T-cell (primary cell): ENCODE measurements at regions not wholly inside any gene's neighbourhood (a gene's known extent, or its start where the extent isn't known, plus 50 kb on each side); places are given as distances from the start of the nearest gene placed in this dataset.
"Not testable (repeated sequence)": the region's sequence is repeated elsewhere in the genome, so short reads cannot be mapped to it uniquely, and the experiment has no call there.

ENCODE experiments used
- ATAC-seq, 4 experiments: fragments of 200-7000 bp in 3 of 4; fragments of 150-1000 bp in 1 of 4; cut with Tn5 transposase; replicated peaks in 1 of 4; 1 replicate in 3 of 4; 2 replicates in 1 of 4; pipeline ENCODE4 v1.10.0; 2021; ENCODE audit warnings: moderate library complexity in 3 of 4, mild to moderate bottlenecking in 2 of 4, moderate number of reproducible peaks in 1 of 4
- CTCF ChIA-PET, 2 donors: fragments of 300-600 bp; sonication (Branson Sonifier 250); formaldehyde crosslinking; loops; one replicate each; lab custom pipeline; 2022; ENCODE audit warnings: antibody characterized with exemption in 2 of 2; lab: Charles Lee
- POLR2A ChIA-PET, 2 donors: fragments of 300-600 bp; sonication (Branson Sonifier 250); formaldehyde crosslinking; loops; one replicate each; lab custom pipeline; 2022; ENCODE audit warnings: antibody characterized with exemption in 2 of 2; lab: Charles Lee
- DNase-seq, 35 experiments: peaks; one replicate each; pipeline versions ENCODE4 v3.0.0 to v3.0.0-alpha.2; 2013 to 2023
- H3K27ac ChIP-seq: one replicate; pipeline ENCODE4 v1.5.1; 2013; ENCODE audit warnings: low read length
- H3K27me3 ChIP-seq, 2 experiments: replicated peaks in 1 of 2; 1 replicate in 1 of 2; 2 replicates in 1 of 2; pipeline versions ENCODE4 v1.6.1 to v1.7.0; 2013; ENCODE audit warnings: low read length in 1 of 2, mixed read lengths in 1 of 2; ENCODE audit not compliant: control insufficient read depth in 2 of 2, insufficient read depth in 2 of 2; ENCODE audit errors: extremely low read depth in 1 of 2
- H3K36me3 ChIP-seq, 2 donors: 1 replicate in 1 of 2; 2 replicates in 1 of 2; pipeline versions ENCODE4 v1.6.1 to v1.7.0; 2013; ENCODE audit warnings: low read length in 1 of 2; ENCODE audit not compliant: control insufficient read depth in 2 of 2, insufficient read depth in 1 of 2; ENCODE audit errors: extremely low read depth in 1 of 2
- H3K4me1 ChIP-seq, 2 experiments: 1 replicate in 1 of 2; 2 replicates in 1 of 2; pipeline versions ENCODE4 v1.6.1 to v1.7.0; 2013; ENCODE audit warnings: low read length in 2 of 2, mixed read lengths in 1 of 2; ENCODE audit not compliant: insufficient read depth in 2 of 2, control insufficient read depth in 1 of 2; ENCODE audit errors: extremely low read depth in 1 of 2
- H3K4me3 ChIP-seq, 2 donors: 1 replicate in 1 of 2; 2 replicates in 1 of 2; pipeline versions ENCODE4 v1.5.1 to v1.7.0; 2013; ENCODE audit warnings: mild to moderate bottlenecking in 2 of 2, low read length in 1 of 2, moderate library complexity in 1 of 2; ENCODE audit not compliant: control insufficient read depth in 1 of 2; ENCODE audit errors: extremely low read depth in 1 of 2
- H3K9me3 ChIP-seq: 2 replicates; pipeline ENCODE4 v1.7.0; 2013
- H3K27ac Mint-ChIP-seq, 2 donors: one replicate each; pipeline ENCODE4 v1.8.0; 2020 to 2021; ENCODE audit warnings: mild to moderate bottlenecking in 2 of 2, mixed read lengths in 2 of 2
- H3K27me3 Mint-ChIP-seq, 2 donors: one replicate each; pipeline ENCODE4 v1.8.0; 2021 to 2022; ENCODE audit warnings: mixed read lengths in 2 of 2
- H3K36me3 Mint-ChIP-seq: one replicate; pipeline ENCODE4 v1.8.0; 2021; ENCODE audit warnings: mixed read lengths
- H3K4me1 Mint-ChIP-seq, 3 donors: one replicate each; pipeline ENCODE4 v1.8.0; 2020 to 2022; ENCODE audit warnings: mixed read lengths in 3 of 3, mild to moderate bottlenecking in 1 of 3
- H3K4me3 Mint-ChIP-seq, 3 donors: one replicate each; pipeline ENCODE4 v1.8.0; 2020 to 2022; ENCODE audit warnings: mild to moderate bottlenecking in 3 of 3, mixed read lengths in 3 of 3, moderate library complexity in 3 of 3
- H3K9me3 Mint-ChIP-seq, 3 donors: one replicate each; pipeline ENCODE4 v1.8.0; 2020 to 2022; ENCODE audit warnings: mixed read lengths in 3 of 3
- WGBS: methylation state at CpG from one replicate; pipeline ENCODE4 v1.1.5; 2013; ENCODE audit warnings: missing lambda C conversion rate; ENCODE audit not compliant: insufficient coverage; 5-methylcytosine and 5-hydroxymethylcytosine counted together

GRCh38 chrX:34350561-34351335 is 218.6 kb upstream of the FAM47A start:
- no CpG with 5 or more reads among the region's 3 CpGs for WGBS
- H3K27ac Mint-ChIP-seq = no peak overlapping the region
- peaks cover 0 to 4% (median 0%) of the 10 kb centered on the region in 3 donors for H3K9me3 Mint-ChIP-seq

GRCh38 chrX:34343001-34343400 is 210.9 kb upstream of the FAM47A start:
- ATAC-seq (no peak), DNase-seq (no peak)
- H3K36me3 ChIP-seq = no peaks in the 10 kb centered on the region
- no peak overlapping the region for H3K27ac Mint-ChIP-seq
- CTCF ChIA-PET = no interaction called here
- H3K27me3 Mint-ChIP-seq = no peaks in the 10 kb centered on the region
- POLR2A ChIA-PET = no interaction called here
- H3K4me1 Mint-ChIP-seq = no peaks in the 10 kb centered on the region
- H3K27ac ChIP-seq = no peak overlapping the region
- H3K27me3 ChIP-seq = no peaks in the 10 kb centered on the region
- H3K4me3 ChIP-seq = no peak overlapping the region
- H3K9me3 ChIP-seq = no peaks in the 10 kb centered on the region
- no peaks in the 10 kb centered on the region for H3K36me3 Mint-ChIP-seq
- no peak overlapping the region for H3K4me3 Mint-ChIP-seq
- peaks cover 0 to 7% (median 4%) of the 10 kb centered on the region in 3 donors for H3K9me3 Mint-ChIP-seq
- no peaks in the 10 kb centered on the region for H3K4me1 ChIP-seq

More at GRCh38 chrX:34350561-34351335, 218.6 kb upstream of the FAM47A start:
- DNase-seq = no peak
- Histone ChIP-seq H3K36me3 (no peaks in the 10 kb centered on the region), H3K27me3 (no peaks in the 10 kb centered on the region), H3K9me3 (no peaks in the 10 kb centered on the region), H3K27ac (no peak overlapping the region), H3K4me1 (no peaks in the 10 kb centered on the region), H3K4me3 (no peak overlapping the region)
- Mint-ChIP-seq H3K27me3 (no peaks in the 10 kb centered on the region), H3K4me3 (no peak overlapping the region), H3K36me3 (no peaks in the 10 kb centered on the region), H3K4me1 (no peaks in the 10 kb centered on the region)
- ChIA-PET POLR2A (no interaction called here), CTCF (no interaction called here)
- no peak for ATAC-seq

GRCh38 chrX:34341814-34342213 is 209.7 kb upstream of the FAM47A start:
- Histone ChIP-seq H3K9me3 (no peaks in the 10 kb centered on the region), H3K36me3 (no peaks in the 10 kb centered on the region), H3K27ac (no peak overlapping the region), H3K27me3 (no peaks in the 10 kb centered on the region), H3K4me3 (no peak overlapping the region), H3K4me1 (no peaks in the 10 kb centered on the region)
- DNase-seq = no peak
- Mint-ChIP-seq H3K4me1 (no peaks in the 10 kb centered on the region), H3K27ac (no peak overlapping the region), H3K4me3 (no peak overlapping the region), H3K9me3 (peaks cover 0 to 8% (median 8%) of the 10 kb centered on the region in 3 donors), H3K27me3 (peaks cover 0 to under 1% of the 10 kb centered on the region in 2 donors), H3K36me3 (no peaks in the 10 kb centered on the region)
- ChIA-PET CTCF (interaction anchor here in 1 of 2 donors (0.7 kb wide), 1 partner anchor 155 kb away, joined by 3 read pairs; no protein-coding TSS in a partner anchor), POLR2A (no interaction called here)
- ATAC-seq = no peak
- WGBS = no CpG with 5 or more reads among the region's 4 CpGs

GRCh38 chrX:34341258-34341657 is 209.1 kb upstream of the FAM47A start:
- H3K27me3 Mint-ChIP-seq = peaks cover 0 to 4% of the 10 kb centered on the region in 2 donors
- H3K27ac ChIP-seq = no peak overlapping the region
- no peak for ATAC-seq
- ChIA-PET POLR2A (interaction anchor here in 1 of 2 donors (0.6 kb wide), 1 partner anchor 31 kb away, joined by 3 read pairs; no protein-coding TSS in a partner anchor), CTCF (interaction anchor here in 1 of 2 donors (0.5 to 0.7 kb wide), 2 partner anchors 9 to 154 kb away, joined by 3 read pairs; no protein-coding TSS in a partner anchor)
- H3K27me3 ChIP-seq = no peaks in the 10 kb centered on the region
- H3K9me3 Mint-ChIP-seq = peaks cover 0 to 11% (median 9%) of the 10 kb centered on the region in 3 donors
- no peaks in the 10 kb centered on the region for H3K36me3 Mint-ChIP-seq
- no peak overlapping the region for H3K4me3 Mint-ChIP-seq
- no peaks in the 10 kb centered on the region for H3K9me3 ChIP-seq
- H3K4me1 Mint-ChIP-seq = no peaks in the 10 kb centered on the region
- H3K4me3 ChIP-seq = no peak overlapping the region
- H3K4me1 ChIP-seq = no peaks in the 10 kb centered on the region
- no peak overlapping the region for H3K27ac Mint-ChIP-seq
- H3K36me3 ChIP-seq = no peaks in the 10 kb centered on the region
- DNase-seq = no peak

- H3K9me3 ChIP-seq = no peaks in the 10 kb centered on the region
- H3K27ac Mint-ChIP-seq = no peak overlapping the region
- H3K4me3 Mint-ChIP-seq = no peak overlapping the region
- no peak for ATAC-seq
- no peaks in the 10 kb centered on the region for H3K36me3 ChIP-seq
- H3K27ac ChIP-seq = no peak overlapping the region
- H3K9me3 Mint-ChIP-seq = peaks cover 0 to 9% (median 4%) of the 10 kb centered on the region in 3 donors
- H3K4me1 ChIP-seq = no peaks in the 10 kb centered on the region
- H3K36me3 Mint-ChIP-seq = no peaks in the 10 kb centered on the region
- ChIA-PET CTCF (no interaction called here), POLR2A (no interaction called here)
- DNase-seq = no peak
- no peak overlapping the region for H3K4me3 ChIP-seq
- peaks cover 0 to 4% of the 10 kb centered on the region in 2 donors for H3K27me3 Mint-ChIP-seq
- H3K27me3 ChIP-seq = no peaks in the 10 kb centered on the region
- no peaks in the 10 kb centered on the region for H3K4me1 Mint-ChIP-seq
Measured at GRCh38 chrX:34338046-34338445, 205.9 kb upstream of the FAM47A start.

GRCh38 chrX:34335376-34335775 is 203.3 kb upstream of the FAM47A start:
- WGBS = 40% methylated on average over 1 of the region's 2 CpGs
- H3K27me3 ChIP-seq, DNase-seq, H3K4me1 ChIP-seq, H3K27ac Mint-ChIP-seq, POLR2A ChIA-PET, H3K27me3 Mint-ChIP-seq, H3K4me3 Mint-ChIP-seq, H3K9me3 ChIP-seq, H3K4me3 ChIP-seq, H3K9me3 Mint-ChIP-seq, H3K27ac ChIP-seq, H3K36me3 ChIP-seq, CTCF ChIA-PET, H3K36me3 Mint-ChIP-seq, ATAC-seq, H3K4me1 Mint-ChIP-seq: not testable (repeated sequence)
